ENCODE measurements at regions not wholly inside any gene's neighbourhood (a gene's known extent, or its start where the extent isn't known, plus 50 kb on each side); places are given as distances from the start of the nearest gene placed in this dataset.

DNA sequence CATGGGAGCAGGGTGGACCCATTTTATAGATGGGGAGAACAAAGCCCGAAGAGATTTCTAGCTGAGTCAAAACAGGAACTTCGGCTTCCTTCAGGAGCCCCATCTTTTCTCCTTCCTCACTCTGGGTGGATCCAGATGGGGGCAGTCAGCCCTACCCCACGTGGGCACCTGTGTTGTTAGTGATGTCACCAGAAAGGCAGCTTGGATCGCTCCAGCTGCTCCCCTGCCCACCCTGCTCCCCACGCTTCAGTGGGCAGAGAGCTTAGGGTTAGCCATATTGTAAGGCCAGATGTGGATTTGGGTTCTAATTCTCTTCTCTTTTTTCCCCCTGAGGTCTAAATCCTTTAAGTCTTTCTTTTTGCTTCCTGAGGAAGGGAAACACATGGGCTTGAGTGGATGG is 132.3 kb upstream of the PJA1 start:
- Mint-ChIP-seq H3K27me3 (no peaks in the 10 kb centered on the region), H3K27ac (no peak overlapping the region), H3K4me3 (no peak overlapping the region), H3K4me1 (ENCODE audit: unreplicated experiment) (no peaks in the 10 kb centered on the region), H3K9me3 (no peaks in the 10 kb centered on the region), H3K36me3 (no peaks in the 10 kb centered on the region)
- TF ChIP-seq, protein P1, sequence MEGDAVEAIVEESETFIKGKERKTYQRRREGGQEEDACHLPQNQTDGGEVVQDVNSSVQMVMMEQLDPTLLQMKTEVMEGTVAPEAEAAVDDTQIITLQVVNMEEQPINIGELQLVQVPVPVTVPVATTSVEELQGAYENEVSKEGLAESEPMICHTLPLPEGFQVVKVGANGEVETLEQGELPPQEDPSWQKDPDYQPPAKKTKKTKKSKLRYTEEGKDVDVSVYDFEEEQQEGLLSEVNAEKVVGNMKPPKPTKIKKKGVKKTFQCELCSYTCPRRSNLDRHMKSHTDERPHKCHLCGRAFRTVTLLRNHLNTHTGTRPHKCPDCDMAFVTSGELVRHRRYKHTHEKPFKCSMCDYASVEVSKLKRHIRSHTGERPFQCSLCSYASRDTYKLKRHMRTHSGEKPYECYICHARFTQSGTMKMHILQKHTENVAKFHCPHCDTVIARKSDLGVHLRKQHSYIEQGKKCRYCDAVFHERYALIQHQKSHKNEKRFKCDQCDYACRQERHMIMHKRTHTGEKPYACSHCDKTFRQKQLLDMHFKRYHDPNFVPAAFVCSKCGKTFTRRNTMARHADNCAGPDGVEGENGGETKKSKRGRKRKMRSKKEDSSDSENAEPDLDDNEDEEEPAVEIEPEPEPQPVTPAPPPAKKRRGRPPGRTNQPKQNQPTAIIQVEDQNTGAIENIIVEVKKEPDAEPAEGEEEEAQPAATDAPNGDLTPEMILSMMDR (conservative IDR thresholded peaks at IDR 0.05), result no peak
- DNase-seq (ENCODE audit: extremely low spot score, unreplicated experiment), result no peak

DNA sequence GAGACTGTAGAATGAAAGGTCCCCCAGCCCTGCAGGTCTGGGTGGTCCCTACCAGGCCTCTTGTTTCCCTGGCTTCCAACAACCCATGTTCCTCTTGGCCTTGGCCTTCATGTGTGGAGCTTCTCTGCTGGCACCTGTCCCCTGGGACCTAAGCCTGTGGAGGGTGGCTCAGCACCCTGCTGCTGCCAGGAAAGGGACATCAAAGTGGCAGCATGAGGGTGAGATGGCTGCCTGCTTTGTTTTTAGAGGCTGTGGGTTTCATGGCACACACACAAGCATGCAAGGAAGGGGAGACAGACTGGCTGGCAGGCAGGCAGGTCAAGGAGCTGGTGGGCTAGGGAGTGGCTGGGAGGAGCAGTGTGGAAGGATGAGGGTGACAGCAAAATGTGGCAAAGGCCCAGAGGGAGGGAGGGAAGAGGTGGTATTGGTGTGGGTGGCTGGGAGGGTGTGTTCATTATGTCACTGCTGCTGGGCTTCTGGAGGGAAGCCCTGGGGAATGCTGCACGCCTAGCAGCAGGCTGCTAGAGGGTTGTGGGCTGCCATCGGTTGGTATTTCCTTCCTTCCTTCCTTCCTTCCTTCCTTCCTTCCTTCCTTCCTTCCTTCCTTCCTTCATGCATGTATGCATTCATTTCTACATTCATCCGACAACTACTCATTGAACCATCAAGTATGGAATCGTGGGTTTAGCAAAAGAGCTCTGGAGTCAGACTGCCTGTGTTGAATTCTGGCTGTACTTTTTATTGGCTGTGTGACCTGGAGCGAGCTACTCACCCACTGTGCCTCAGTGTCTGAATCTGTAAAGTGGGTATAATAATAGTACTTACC is 128.7 kb upstream of the PJA1 start:
- TF ChIP-seq, protein P1 (conservative IDR thresholded peaks at IDR 0.05), result no peak
- no peak overlapping the region for H3K27ac Mint-ChIP-seq
- peaks cover 5% of the 10 kb centered on the region for H3K4me1 Mint-ChIP-seq (ENCODE audit: unreplicated experiment)
- no peaks in the 10 kb centered on the region for H3K9me3 Mint-ChIP-seq
- no peaks in the 10 kb centered on the region for H3K27me3 Mint-ChIP-seq
- no peak overlapping the region for H3K4me3 Mint-ChIP-seq
- H3K36me3 Mint-ChIP-seq, result no peaks in the 10 kb centered on the region
- DNase-seq (ENCODE audit: extremely low spot score, unreplicated experiment), result no peak

DNA sequence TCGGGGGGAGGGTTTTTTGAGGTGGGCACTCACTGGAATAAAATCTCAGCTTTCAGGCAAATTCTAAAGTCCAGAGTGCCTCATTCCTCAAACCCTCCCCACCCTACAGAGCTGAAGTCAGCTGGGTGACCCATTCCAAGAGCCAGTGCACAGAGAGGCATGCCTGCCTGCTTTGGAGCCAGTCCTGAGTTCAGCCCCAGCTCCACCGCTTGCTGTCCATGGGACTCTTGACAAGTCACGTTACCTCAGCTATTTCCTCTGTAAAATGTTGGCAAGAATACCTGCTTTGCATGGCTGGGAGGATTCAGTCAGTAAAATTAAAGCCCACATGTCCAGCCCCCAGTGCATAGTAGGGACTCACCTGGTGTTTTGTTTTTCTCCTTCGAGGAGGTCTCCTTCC is 125.9 kb upstream of the PJA1 start:
- TF ChIP-seq, protein P1 (conservative IDR thresholded peaks at IDR 0.05), result no peak

DNA sequence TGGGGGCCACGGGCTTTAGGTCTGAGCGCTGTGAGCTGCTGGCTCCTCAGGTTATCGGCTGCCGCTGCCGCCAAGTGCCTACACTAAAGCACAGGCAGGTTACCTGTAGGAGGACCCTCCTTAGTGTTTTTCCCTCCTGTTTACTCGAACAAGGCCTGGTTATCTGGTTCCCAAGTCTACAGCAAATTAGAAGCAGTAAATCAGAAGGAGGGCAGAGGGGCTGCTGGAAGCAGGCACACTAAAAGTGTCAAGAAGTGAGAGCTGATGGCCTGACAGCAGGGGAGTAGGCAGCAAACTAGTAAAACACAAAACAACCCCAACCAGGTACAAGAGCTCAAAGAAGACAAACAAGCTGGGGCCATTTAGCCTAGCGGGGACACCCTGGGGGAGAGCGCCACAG is 125.0 kb upstream of the PJA1 start:
- TF ChIP-seq, protein P1 (conservative IDR thresholded peaks at IDR 0.05), result no peak
- Mint-ChIP-seq H3K27ac (no peak overlapping the region), H3K27me3 (no peaks in the 10 kb centered on the region), H3K4me1 (ENCODE audit: unreplicated experiment) (peaks cover 12% of the 10 kb centered on the region), H3K9me3 (no peaks in the 10 kb centered on the region), H3K36me3 (no peaks in the 10 kb centered on the region), H3K4me3 (no peak overlapping the region)
- DNase-seq (ENCODE audit: extremely low spot score, unreplicated experiment), result no peak

More for the DNA sequence above, 125.9 kb upstream of the PJA1 start:
- Mint-ChIP-seq H3K4me1 (ENCODE audit: unreplicated experiment) (peaks cover 12% of the 10 kb centered on the region), H3K9me3 (no peaks in the 10 kb centered on the region), H3K36me3 (no peaks in the 10 kb centered on the region), H3K4me3 (no peak overlapping the region), H3K27me3 (no peaks in the 10 kb centered on the region), H3K27ac (no peak overlapping the region)
- no peak for DNase-seq (ENCODE audit: extremely low spot score, unreplicated experiment)

DNA sequence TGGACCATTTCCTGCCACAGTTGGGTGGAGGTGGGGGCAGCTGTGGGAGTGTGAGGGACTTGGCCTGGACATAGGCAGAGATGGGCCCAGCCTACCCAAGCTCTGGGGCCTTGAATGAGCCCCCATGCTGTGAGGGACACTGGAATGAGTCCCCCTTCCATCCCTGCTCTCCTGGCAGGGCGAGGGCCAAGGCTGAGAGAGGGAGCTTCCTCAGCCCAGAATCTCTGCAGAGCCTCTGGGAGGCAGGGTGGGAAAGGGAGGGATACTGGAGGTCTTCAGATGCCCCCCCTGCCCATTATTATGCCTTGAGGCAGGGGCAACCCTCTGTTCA is 124.5 kb upstream of the PJA1 start:
- Mint-ChIP-seq H3K4me1 (ENCODE audit: unreplicated experiment) (peaks cover 12% of the 10 kb centered on the region), H3K27ac (no peak overlapping the region), H3K27me3 (no peaks in the 10 kb centered on the region), H3K36me3 (no peaks in the 10 kb centered on the region), H3K9me3 (no peaks in the 10 kb centered on the region), H3K4me3 (no peak overlapping the region)
- TF ChIP-seq, protein P1 (conservative IDR thresholded peaks at IDR 0.05), result no peak
- DNase-seq (ENCODE audit: extremely low spot score, unreplicated experiment), result no peak
